HL-60 (cell line): ENCODE measurements at regions not wholly inside any gene's neighbourhood (a gene's known extent, or its start where the extent isn't known, plus 50 kb on each side); places are given as distances from the start of the nearest gene placed in this dataset.

ENCODE experiments used
- DNase-seq, 2 experiments: peaks; one replicate each; pipeline ENCODE4 v3.0.0-alpha.2; 2010 to 2020; ENCODE audit warnings: low read depth in 1 of 2, low spot score in 1 of 2
- H3K27ac ChIP-seq: fragments of 250-450 bp; sonication (Bioruptor Pico); replicated peaks from 2 replicates; pipeline ENCODE4 v1.5.1; 2020; ENCODE audit warnings: mild to moderate bottlenecking, moderate library complexity
- H3K27me3 ChIP-seq: fragments of 250-450 bp; sonication (Bioruptor Pico); 2 replicates; pipeline ENCODE4 v1.5.1; 2021; ENCODE audit warnings: mild to moderate bottlenecking, moderate library complexity; ENCODE audit not compliant: insufficient read depth, poor library complexity, severe bottlenecking
- H3K4me3 ChIP-seq: replicated peaks from 2 replicates; pipeline ENCODE4 v1.5.1; 2011; ENCODE audit warnings: mild to moderate bottlenecking, control low read depth, low read length; ENCODE audit not compliant: insufficient read depth
- CTCF ChIP-seq: IDR thresholded peaks from one replicate; pipeline ENCODE4 v1.5.1; 2011; ENCODE audit warnings: low read length, control low read depth, inconsistent platforms; ENCODE audit not compliant: insufficient read depth
- GABPA ChIP-seq: IDR thresholded peaks from 2 replicates; pipeline ENCODE4 v1.6.1; 2012; ENCODE audit warnings: low read depth
- POLR2AphosphoS5 ChIP-seq: IDR thresholded peaks from 2 replicates; pipeline ENCODE4 v1.6.1; 2012; ENCODE audit warnings: low read depth
- SPI1 ChIP-seq: IDR thresholded peaks from 2 replicates; pipeline ENCODE4 v1.6.1; 2012; ENCODE audit warnings: low read depth, mild to moderate bottlenecking, borderline replicate concordance
- TF ChIP-seq, protein P1 (sequence below): IDR thresholded peaks from 2 replicates; pipeline ENCODE4 v1.6.1; 2012; ENCODE audit warnings: low read depth; ENCODE audit not compliant: insufficient replicate concordance

DNA sequence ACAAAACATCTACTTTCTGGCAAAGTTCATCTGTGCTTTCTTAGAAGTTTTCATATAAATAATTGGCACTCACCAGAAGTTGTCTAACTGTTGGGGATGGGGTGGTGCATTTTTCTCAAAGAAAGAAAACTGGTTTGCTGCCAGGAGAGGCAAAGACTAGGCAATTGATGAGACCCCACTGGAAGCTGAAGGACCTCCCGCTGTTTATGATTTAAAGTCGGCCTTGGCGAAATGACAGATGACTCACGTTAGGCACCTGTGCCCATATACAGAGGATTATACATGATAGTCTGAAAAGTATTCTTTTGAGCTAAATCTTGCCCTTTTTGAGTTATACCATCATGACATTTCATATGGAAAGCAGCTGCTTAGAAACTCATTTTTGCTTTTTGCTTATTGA lies 193.0 kb upstream of the ZFHX3 start:
- no peak overlapping the region for H3K4me3 ChIP-seq
- no peak for DNase-seq
- TF ChIP-seq CTCF (no peak), GABPA (no peak), SPI1 (no peak), POLR2AphosphoS5 (no peak)
- TF ChIP-seq, protein P1, sequence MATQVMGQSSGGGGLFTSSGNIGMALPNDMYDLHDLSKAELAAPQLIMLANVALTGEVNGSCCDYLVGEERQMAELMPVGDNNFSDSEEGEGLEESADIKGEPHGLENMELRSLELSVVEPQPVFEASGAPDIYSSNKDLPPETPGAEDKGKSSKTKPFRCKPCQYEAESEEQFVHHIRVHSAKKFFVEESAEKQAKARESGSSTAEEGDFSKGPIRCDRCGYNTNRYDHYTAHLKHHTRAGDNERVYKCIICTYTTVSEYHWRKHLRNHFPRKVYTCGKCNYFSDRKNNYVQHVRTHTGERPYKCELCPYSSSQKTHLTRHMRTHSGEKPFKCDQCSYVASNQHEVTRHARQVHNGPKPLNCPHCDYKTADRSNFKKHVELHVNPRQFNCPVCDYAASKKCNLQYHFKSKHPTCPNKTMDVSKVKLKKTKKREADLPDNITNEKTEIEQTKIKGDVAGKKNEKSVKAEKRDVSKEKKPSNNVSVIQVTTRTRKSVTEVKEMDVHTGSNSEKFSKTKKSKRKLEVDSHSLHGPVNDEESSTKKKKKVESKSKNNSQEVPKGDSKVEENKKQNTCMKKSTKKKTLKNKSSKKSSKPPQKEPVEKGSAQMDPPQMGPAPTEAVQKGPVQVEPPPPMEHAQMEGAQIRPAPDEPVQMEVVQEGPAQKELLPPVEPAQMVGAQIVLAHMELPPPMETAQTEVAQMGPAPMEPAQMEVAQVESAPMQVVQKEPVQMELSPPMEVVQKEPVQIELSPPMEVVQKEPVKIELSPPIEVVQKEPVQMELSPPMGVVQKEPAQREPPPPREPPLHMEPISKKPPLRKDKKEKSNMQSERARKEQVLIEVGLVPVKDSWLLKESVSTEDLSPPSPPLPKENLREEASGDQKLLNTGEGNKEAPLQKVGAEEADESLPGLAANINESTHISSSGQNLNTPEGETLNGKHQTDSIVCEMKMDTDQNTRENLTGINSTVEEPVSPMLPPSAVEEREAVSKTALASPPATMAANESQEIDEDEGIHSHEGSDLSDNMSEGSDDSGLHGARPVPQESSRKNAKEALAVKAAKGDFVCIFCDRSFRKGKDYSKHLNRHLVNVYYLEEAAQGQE = no peak
- H3K27ac ChIP-seq = no peak overlapping the region
- H3K27me3 ChIP-seq = no peaks in the 10 kb centered on the region

DNA sequence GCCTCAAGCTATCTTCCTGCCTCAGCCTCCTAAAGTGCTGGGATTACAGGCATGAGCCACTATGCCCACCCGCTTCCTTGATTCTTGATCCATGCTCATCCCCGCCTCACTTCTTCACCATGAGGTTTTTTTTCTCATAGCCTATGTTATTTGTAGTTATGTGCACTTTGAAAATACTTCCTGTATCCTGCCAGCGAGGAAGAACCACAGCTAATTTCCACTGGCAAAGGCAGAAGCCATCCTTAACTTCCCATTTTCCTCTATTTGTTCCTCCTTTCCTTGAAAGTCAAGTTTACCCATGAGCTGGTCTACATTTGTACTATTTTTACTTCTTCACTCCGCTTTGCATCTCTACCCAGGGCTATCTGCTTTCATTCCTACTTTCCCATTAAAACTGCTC lies 189.7 kb upstream of the ZFHX3 start:
- Histone ChIP-seq H3K27ac (no peak overlapping the region), H3K27me3 (no peaks in the 10 kb centered on the region), H3K4me3 (no peak overlapping the region)
- no peak for DNase-seq
- no peak for TF ChIP-seq POLR2AphosphoS5
- no peak for TF ChIP-seq GABPA
- TF ChIP-seq CTCF = no peak
- TF ChIP-seq SPI1 = no peak
- TF ChIP-seq, protein P1 = no peak

GRCh38 chr16:73234496-73234895 lies 186.6 kb upstream of the ZFHX3 start:
- TF ChIP-seq, protein P1 = no peak
- TF ChIP-seq SPI1 = no peak
- Histone ChIP-seq H3K27me3 (no peaks in the 10 kb centered on the region), H3K4me3 (no peak overlapping the region)

More at GRCh38 chr16:73234496-73234895, 186.6 kb upstream of the ZFHX3 start:
- H3K27ac ChIP-seq = no peak overlapping the region
- no peak for DNase-seq
